IPS-NIHi7 (cell line): ENCODE measurements at regions not wholly inside any gene's neighbourhood (a gene's known extent, or its start where the extent isn't known, plus 50 kb on each side); places are given as distances from the start of the nearest gene placed in this dataset.

Experiments
- DNase-seq: peaks from one replicate; pipeline ENCODE4 v3.0.0; 2012; ENCODE audit warnings: mixed read lengths; ENCODE audit errors: extremely low spot score

- no peak for DNase-seq
Observed at GRCh38 chr4:62366939-62367338, 1166.8 kb downstream of the ADGRL3 start.

GRCh38 chr4:62360156-62360545 is 1160.0 kb downstream of the ADGRL3 start:
- DNase-seq = no peak

GRCh38 chr4:62359441-62360155 is 1159.5 kb downstream of the ADGRL3 start:
- DNase-seq = no peak

GRCh38 chr4:62344915-62345314 is 1144.8 kb downstream of the ADGRL3 start:
- no peak for DNase-seq

- DNase-seq = no peak
Observed at GRCh38 chr4:62344474-62344873, 1144.3 kb downstream of the ADGRL3 start.

- DNase-seq = no peak
Observed at GRCh38 chr4:62342346-62342745, 1142.2 kb downstream of the ADGRL3 start.

- no peak for DNase-seq
Observed at GRCh38 chr4:62328526-62328925, 1128.4 kb downstream of the ADGRL3 start.

- no peak for DNase-seq
Observed at GRCh38 chr4:62327612-62328297, 1127.6 kb downstream of the ADGRL3 start.

GRCh38 chr4:62324215-62324614 is 1124.1 kb downstream of the ADGRL3 start:
- DNase-seq = no peak

- no peak for DNase-seq
Observed at GRCh38 chr4:62320612-62321011, 1120.5 kb downstream of the ADGRL3 start.

- no peak for DNase-seq
Observed at GRCh38 chr4:62302710-62303109, 1102.6 kb downstream of the ADGRL3 start.

GRCh38 chr4:62301500-62301899 is 1101.4 kb downstream of the ADGRL3 start:
- DNase-seq = no peak

- DNase-seq = no peak
Observed at GRCh38 chr4:62293551-62293950, 1093.4 kb downstream of the ADGRL3 start.

GRCh38 chr4:62292911-62293310 is 1092.8 kb downstream of the ADGRL3 start:
- DNase-seq = no peak

- no peak for DNase-seq
Observed at GRCh38 chr4:62288808-62289541, 1088.8 kb downstream of the ADGRL3 start.

GRCh38 chr4:62285026-62285425 is 1084.9 kb downstream of the ADGRL3 start:
- no peak for DNase-seq

GRCh38 chr4:62279689-62280088 is 1079.6 kb downstream of the ADGRL3 start:
- DNase-seq = no peak

GRCh38 chr4:62275470-62275869 is 1075.3 kb downstream of the ADGRL3 start:
- no peak for DNase-seq

- DNase-seq = no peak
Observed at GRCh38 chr4:62274782-62275181, 1074.7 kb downstream of the ADGRL3 start.

- DNase-seq = no peak
Observed at GRCh38 chr4:62271107-62271506, 1071.0 kb downstream of the ADGRL3 start.

GRCh38 chr4:62269918-62270317 is 1069.8 kb downstream of the ADGRL3 start:
- no peak for DNase-seq

- no peak for DNase-seq
Observed at GRCh38 chr4:62263454-62263853, 1063.3 kb downstream of the ADGRL3 start.

- DNase-seq = no peak
Observed at GRCh38 chr4:62262676-62263075, 1062.5 kb downstream of the ADGRL3 start.
